HEK293 (cell line): ENCODE measurements at regions not wholly inside any gene's neighbourhood (a gene's known extent, or its start where the extent isn't known, plus 50 kb on each side); places are given as distances from the start of the nearest gene placed in this dataset.
"Not testable (repeated sequence)": the region's sequence is repeated elsewhere in the genome, so short reads cannot be mapped to it uniquely, and the experiment has no call there.

Source experiments
- CTCF ChIA-PET: fragments of 350-600 bp; formaldehyde crosslinking; extraction: SDS; loops from one replicate; lab custom pipeline; 2021; ENCODE audit warnings: antibody characterized with exemption; lab: Yijun Ruan, JAX
- POLR2A ChIA-PET: fragments of 300-600 bp; formaldehyde crosslinking; extraction: SDS; loops from one replicate; lab custom pipeline; 2020; ENCODE audit warnings: antibody characterized with exemption, inconsistent platforms; lab: Yijun Ruan, JAX
- H3K27ac ChIP-seq: fragments of 200-500 bp; sonication (Bioruptor generic); 2 replicates; pipeline ENCODE4 v1.5.1; 2014; ENCODE audit warnings: low read depth, low read length, control low read depth, inconsistent platforms; ENCODE audit errors: extremely low read depth
- H3K36me3 ChIP-seq, 2 experiments: fragments of 200-500 bp in 1 of 2; sonication (Bioruptor generic) in 1 of 2; 1 replicate in 1 of 2; 2 replicates in 1 of 2; pipeline ENCODE4 v1.5.1; 2014 to 2017; ENCODE audit warnings: inconsistent platforms in 2 of 2, low read length in 2 of 2; ENCODE audit not compliant: control insufficient read depth in 2 of 2, insufficient read depth in 1 of 2
- H3K4me1 ChIP-seq: fragments of 200-500 bp; sonication (Bioruptor generic); 2 replicates; pipeline ENCODE4 v1.5.1; 2014; ENCODE audit warnings: mild to moderate bottlenecking, low read length, inconsistent platforms; ENCODE audit not compliant: control insufficient read depth, insufficient read depth
- H3K4me3 ChIP-seq: 2 replicates; pipeline ENCODE4 v1.5.1; 2011; ENCODE audit warnings: low read depth, mild to moderate bottlenecking, control low read depth, low read length, moderate library complexity
- H3K9me3 ChIP-seq: fragments of 200-500 bp; sonication (Bioruptor generic); 2 replicates; pipeline ENCODE4 v1.5.1; 2014; ENCODE audit warnings: low read depth, low read length, inconsistent platforms; ENCODE audit not compliant: control insufficient read depth, insufficient read depth
- BCL6B ChIP-seq: fragments of 450-650 bp; formaldehyde crosslinking; IDR thresholded peaks from 2 replicates; pipeline ENCODE4 v1.5.1; 2017; ENCODE audit warnings: missing biosample characterization, missing genetic modification characterization
- GLI4 ChIP-seq: fragments of 450-650 bp; formaldehyde crosslinking; IDR thresholded peaks from 2 replicates; pipeline ENCODE4 v1.5.1; 2016; ENCODE audit warnings: missing biosample characterization, missing genetic modification characterization
- IKZF3 ChIP-seq: fragments of 450-650 bp; IDR thresholded peaks from 2 replicates; pipeline ENCODE4 v1.5.0; 2018; ENCODE audit warnings: missing biosample characterization, mild to moderate bottlenecking, missing genetic modification characterization, moderate library complexity
- PRDM4 ChIP-seq: fragments of 450-650 bp; formaldehyde crosslinking; IDR thresholded peaks from 2 replicates; pipeline ENCODE4 v1.5.1; 2017; ENCODE audit warnings: missing biosample characterization, missing genetic modification characterization
- TCF7L2 ChIP-seq: IDR thresholded peaks from 2 replicates; pipeline ENCODE4 v1.6.1; 2011; ENCODE audit warnings: low read depth, mild to moderate bottlenecking, inconsistent platforms, low read length, moderate library complexity, borderline replicate concordance
- ZBTB8A ChIP-seq: fragments of 450-650 bp; formaldehyde crosslinking; IDR thresholded peaks from 2 replicates; pipeline ENCODE4 v1.5.1; 2016; ENCODE audit warnings: missing biosample characterization, missing genetic modification characterization
- ZNF202 ChIP-seq: fragments of 450-650 bp; formaldehyde crosslinking; IDR thresholded peaks from 2 replicates; pipeline ENCODE4 v1.5.1; 2016; ENCODE audit warnings: missing biosample characterization, missing genetic modification characterization, borderline replicate concordance
- ZNF302 ChIP-seq: fragments of 450-650 bp; formaldehyde crosslinking; IDR thresholded peaks from 2 replicates; pipeline ENCODE4 v1.5.1; 2016; ENCODE audit warnings: missing biosample characterization, missing genetic modification characterization, low read depth
- ZNF776 ChIP-seq: fragments of 450-650 bp; formaldehyde crosslinking; IDR thresholded peaks from 2 replicates; pipeline ENCODE4 v1.5.0; 2017; ENCODE audit warnings: missing biosample characterization, missing genetic modification characterization, borderline replicate concordance

GRCh38 chr9:42239445-42240260, 56.2 kb downstream of the SPATA31A6 start:
- POLR2A ChIA-PET, CTCF ChIA-PET: not testable (repeated sequence)

GRCh38 chr9:42240261-42240579, 56.8 kb downstream of the SPATA31A6 start:
- H3K4me1 ChIP-seq, H3K27ac ChIP-seq, POLR2A ChIA-PET, CTCF ChIA-PET, H3K9me3 ChIP-seq, H3K4me3 ChIP-seq, H3K36me3 ChIP-seq: not testable (repeated sequence)

More at GRCh38 chr9:42239445-42240260, 56.2 kb downstream of the SPATA31A6 start:
- H3K4me3 ChIP-seq, H3K27ac ChIP-seq, H3K9me3 ChIP-seq, H3K4me1 ChIP-seq, H3K36me3 ChIP-seq: not testable (repeated sequence)

GRCh38 chr9:42243211-42243610, 59.8 kb downstream of the SPATA31A6 start:
- CTCF ChIA-PET, H3K4me1 ChIP-seq, H3K9me3 ChIP-seq, H3K27ac ChIP-seq, POLR2A ChIA-PET, H3K36me3 ChIP-seq, H3K4me3 ChIP-seq: not testable (repeated sequence)

- H3K4me1 ChIP-seq, CTCF ChIA-PET, H3K9me3 ChIP-seq, POLR2A ChIA-PET, H3K4me3 ChIP-seq, H3K27ac ChIP-seq, H3K36me3 ChIP-seq: not testable (repeated sequence)
These were observed 60.4 kb downstream of the SPATA31A6 start for GRCh38 chr9:42243822-42244221.

- CTCF ChIA-PET, H3K9me3 ChIP-seq, H3K36me3 ChIP-seq, H3K4me1 ChIP-seq, H3K27ac ChIP-seq, H3K4me3 ChIP-seq, POLR2A ChIA-PET: not testable (repeated sequence)
These were observed 85.3 kb downstream of the SPATA31A6 start for GRCh38 chr9:42268729-42269128.

GRCh38 chr9:42269171-42269570, 85.7 kb downstream of the SPATA31A6 start:
- POLR2A ChIA-PET, H3K9me3 ChIP-seq, H3K4me3 ChIP-seq, H3K4me1 ChIP-seq, H3K36me3 ChIP-seq, CTCF ChIA-PET, H3K27ac ChIP-seq: not testable (repeated sequence)

- H3K9me3 ChIP-seq, H3K27ac ChIP-seq, H3K36me3 ChIP-seq, POLR2A ChIA-PET, H3K4me3 ChIP-seq, H3K4me1 ChIP-seq, CTCF ChIA-PET: not testable (repeated sequence)
These were observed 89.7 kb downstream of the SPATA31A6 start for GRCh38 chr9:42273191-42273590.

- Histone ChIP-seq H3K9me3 (no peaks in the 10 kb centered on the region), H3K4me3 (no peak overlapping the region), H3K4me1 (no peaks in the 10 kb centered on the region), H3K27ac (no peak overlapping the region), H3K36me3 (no peaks in the 10 kb centered on the region)
- POLR2A ChIA-PET: no interaction called here
- CTCF ChIA-PET: no interaction called here
- TF ChIP-seq GLI4 (tag by site-specific recombination): no peak
- no peak for TF ChIP-seq ZBTB8A (tag by site-specific recombination)
- TF ChIP-seq TCF7L2: no peak
- TF ChIP-seq BCL6B (tag by site-specific recombination): no peak
- TF ChIP-seq ZNF202 (tag by site-specific recombination): no peak
- TF ChIP-seq IKZF3 (tag by site-specific recombination): no peak
- TF ChIP-seq ZNF776 (tag by site-specific recombination): no peak
- TF ChIP-seq ZNF302 (tag by site-specific recombination): no peak
- no peak for TF ChIP-seq PRDM4 (tag by site-specific recombination)
These were observed 91.7 kb downstream of the SPATA31A6 start for GRCh38 chr9:42275141-42275540.
